T47D (cell line): ENCODE measurements at regions not wholly inside any gene's neighbourhood (a gene's known extent, or its start where the extent isn't known, plus 50 kb on each side); places are given as distances from the start of the nearest gene placed in this dataset.

Experiments used
- DNase-seq, 2 experiments: peaks; one replicate each; pipeline versions ENCODE4 v3.0.0 to v3.0.0-alpha.2; 2011 to 2012; ENCODE audit warnings: low read depth in 1 of 2, low spot score in 1 of 2
- JUND ChIP-seq: IDR thresholded peaks from 2 replicates; pipeline ENCODE4 v1.6.1; 2012; ENCODE audit warnings: low read depth
- in situ Hi-C: cut with HindIII; loops from 2 replicates; pipeline ENCODE4 v1.10.0; 2016; ENCODE audit warnings: low sequenced_read_pairs, low pct_unique_long_range_greater_than_20kb

DNA sequence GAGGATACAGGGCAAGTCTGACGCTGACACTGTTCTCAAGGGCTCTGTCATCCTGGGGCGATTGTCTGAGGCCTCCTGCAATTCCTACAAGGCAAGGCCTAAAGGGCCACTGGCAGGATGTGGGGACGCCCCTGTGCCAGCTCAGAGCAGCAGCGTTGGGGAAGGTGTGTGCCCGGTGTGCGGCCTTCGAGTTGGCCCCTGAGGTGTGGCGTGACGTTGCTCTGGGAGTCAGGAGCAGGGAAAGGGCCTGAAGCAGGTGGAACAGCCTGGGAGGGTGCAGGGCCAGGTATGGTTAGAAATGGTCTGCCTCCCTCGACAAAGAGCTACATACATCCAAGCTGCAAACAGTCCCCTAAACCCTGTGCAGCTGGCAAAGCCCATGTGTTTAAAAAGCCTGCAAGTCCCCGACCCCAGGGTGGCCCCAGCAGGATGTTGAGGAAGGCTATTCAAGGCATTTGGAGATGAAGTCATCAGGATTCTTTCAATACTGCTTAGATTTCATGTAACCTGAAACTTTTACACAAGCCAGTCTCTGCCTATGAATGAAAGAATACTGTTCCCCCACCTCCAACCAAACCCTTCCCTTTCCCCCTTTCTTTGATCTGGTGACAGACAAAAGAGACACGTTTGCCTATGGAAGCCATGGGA lies 142.5 kb upstream of the TNS3 start:
- TF ChIP-seq JUND = no peak
- DNase-seq = peak; percentile 26 to 29
- in situ Hi-C loops = no loop called here

DNA sequence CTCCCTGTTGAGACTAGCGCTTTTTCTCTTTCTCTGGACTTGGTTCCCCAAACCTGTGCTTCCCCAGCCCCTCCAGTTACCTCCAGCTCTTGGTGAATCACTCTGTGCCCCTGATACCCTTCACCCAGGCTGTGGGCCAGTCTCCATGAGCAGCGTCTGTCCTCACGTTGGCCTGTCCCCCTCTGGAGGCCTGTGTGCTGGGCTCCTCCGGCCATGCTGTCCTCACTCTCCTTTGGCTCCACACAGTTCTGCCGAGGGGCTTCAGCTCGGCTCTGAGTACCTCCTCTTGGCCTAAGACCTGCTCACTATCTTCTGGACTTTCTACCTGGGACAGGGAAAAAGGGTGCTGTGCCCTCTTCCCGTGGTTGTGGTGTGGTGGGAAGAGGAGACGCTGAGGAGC lies 140.2 kb upstream of the TNS3 start:
- in situ Hi-C loops = no loop called here
- no peak for TF ChIP-seq JUND
- DNase-seq = no peak

GRCh38 chr7:47721670-47722069 lies 139.8 kb upstream of the TNS3 start:
- no peak for TF ChIP-seq JUND
- in situ Hi-C loops = no loop called here
- DNase-seq = no peak

DNA sequence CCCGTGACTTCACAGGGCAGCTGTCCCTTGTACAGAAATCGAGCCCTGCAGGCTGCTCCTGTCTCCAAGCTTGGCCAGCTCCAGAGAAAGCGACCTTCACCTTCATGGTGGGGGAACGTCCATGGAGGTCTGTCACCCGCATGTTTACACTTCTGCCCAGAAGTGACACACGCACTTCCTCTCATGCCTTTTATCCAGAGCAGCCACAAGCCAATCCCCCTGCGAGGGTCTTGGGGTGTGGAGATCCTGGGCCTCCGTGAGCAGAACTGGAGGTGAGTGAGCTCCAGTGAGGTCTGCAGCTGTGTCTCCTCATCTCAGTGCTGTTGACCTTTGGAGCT lies 139.0 kb upstream of the TNS3 start:
- no peak for TF ChIP-seq JUND
- DNase-seq = no peak
- in situ Hi-C loops = no loop called here

DNA sequence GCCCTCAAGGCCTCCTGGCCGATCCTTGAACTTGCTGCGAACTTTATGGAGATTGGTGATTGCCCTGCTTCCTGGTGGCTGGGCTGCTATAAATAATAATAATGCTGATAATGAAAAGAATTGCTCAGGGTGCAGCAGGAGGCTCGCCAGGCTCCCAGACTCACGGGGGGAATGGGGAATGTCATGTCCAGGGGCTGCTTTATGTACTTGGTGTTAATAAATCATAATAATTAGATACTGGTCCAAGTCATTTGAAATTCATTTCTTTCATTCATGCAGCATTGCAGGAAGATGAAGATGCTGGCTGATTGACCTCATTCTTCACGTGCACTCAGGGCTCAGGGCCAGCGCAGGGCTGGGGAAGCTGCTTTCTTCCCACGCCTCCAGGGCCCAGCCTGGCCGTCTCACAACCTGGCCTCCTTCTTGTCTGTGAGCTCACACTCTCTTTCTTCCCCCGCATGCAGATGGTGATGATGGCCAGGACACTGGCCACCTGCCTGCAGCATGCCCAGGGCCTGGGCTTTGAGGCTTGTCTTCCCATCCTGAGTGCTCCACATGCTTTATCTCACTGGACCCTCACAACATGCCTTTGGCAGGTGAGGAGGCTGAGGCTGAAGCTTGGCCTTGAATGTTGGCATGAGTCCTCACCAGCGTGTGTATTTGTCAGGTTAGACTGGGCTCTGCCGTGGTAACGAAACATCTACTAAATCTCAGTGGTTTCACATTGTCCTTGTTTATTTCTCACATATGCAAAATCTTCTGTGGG lies 138.4 kb upstream of the TNS3 start:
- in situ Hi-C loops = no loop called here
- no peak for DNase-seq
- TF ChIP-seq JUND = no peak

DNA sequence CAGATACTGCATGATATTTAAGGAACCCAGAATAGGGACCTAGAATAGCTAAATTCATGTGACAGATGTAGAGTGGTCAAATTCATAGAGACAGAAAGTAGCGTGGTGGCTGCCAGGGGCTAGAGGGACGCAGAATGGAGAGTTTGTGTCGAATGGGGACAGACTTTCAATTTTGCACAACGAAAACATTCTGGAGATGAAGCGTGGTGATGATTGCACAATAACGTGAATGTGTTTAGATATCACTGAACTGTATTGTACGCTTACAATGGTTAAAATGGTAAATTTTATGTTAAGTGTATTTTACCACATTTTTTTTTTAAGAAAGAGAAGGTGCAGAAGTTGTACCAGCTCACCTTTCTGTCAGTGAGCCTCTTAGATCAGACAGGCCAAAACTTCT lies 137.8 kb upstream of the TNS3 start:
- TF ChIP-seq JUND = no peak
- in situ Hi-C loops = no loop called here
- no peak for DNase-seq

- in situ Hi-C loops = no loop called here
Observed at GRCh38 chr7:47715631-47716068, 133.7 kb upstream of the TNS3 start.

DNA sequence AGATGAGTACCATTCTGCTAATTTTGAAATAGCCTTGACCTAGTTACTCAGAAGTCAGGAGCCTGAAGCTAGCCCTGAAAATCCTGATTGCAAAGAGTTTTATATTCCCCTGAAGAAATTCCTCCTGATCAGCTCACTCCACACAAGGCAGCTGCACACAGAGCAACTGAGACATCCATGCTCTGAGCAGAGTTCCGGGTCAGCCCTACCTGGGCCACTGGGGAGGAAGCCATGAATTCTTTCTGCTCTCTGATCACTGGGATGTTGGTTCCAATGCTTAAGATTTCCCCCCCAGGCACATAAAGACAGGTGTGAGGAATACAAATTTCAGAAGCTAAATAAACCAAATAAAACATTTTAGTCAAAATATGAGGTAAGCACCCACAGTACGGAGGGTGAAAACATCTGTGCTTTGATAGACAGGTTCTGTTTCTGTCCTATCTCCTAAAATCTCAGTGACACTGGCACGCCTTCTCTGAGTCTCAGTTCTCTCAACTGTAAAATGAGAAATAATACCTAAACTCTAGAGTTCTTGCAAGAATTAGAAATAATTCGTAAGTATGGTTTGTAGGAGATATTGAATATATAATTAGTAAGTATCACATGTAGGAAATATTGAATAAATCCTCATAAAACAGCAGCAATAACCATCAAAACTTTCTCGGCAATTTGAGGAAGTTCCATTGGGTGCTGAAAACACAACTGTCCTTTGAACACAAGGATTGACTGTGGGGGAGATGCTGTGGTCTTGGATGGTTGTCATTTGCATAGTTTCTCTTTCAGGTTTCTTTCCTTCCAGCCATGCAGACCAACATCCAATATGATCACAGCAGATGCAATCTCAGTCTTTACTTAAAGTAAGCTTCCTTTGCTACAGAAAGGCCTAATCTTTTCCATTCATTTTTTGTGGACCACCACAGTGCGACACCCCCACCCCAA lies 133.0 kb upstream of the TNS3 start:
- DNase-seq = no peak
- TF ChIP-seq JUND = no peak
- in situ Hi-C loops = no loop called here

More at GRCh38 chr7:47715631-47716068, 133.7 kb upstream of the TNS3 start:
- no peak for DNase-seq
- no peak for TF ChIP-seq JUND

GRCh38 chr7:47713595-47713994 lies 131.7 kb upstream of the TNS3 start:
- no peak for DNase-seq
- in situ Hi-C loops = no loop called here
- no peak for TF ChIP-seq JUND

DNA sequence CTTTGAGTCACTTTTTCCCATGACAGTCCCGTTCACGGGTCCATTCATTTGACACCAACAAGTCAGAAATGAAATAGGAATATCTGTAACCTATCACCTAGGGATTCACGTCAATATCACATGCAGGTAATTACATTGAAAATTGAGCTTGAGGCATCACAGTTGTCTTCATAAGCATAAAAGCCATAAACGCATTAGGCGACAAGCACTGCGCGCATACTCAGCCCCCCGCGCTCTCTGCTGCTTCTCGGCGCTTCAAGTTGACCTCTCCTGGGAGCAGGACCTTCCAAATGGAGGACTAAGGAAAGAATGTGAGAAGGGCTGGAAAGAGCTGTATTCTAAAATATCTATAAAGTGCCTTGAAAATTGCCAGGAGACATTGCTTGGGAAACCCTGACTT lies 130.5 kb upstream of the TNS3 start:
- TF ChIP-seq JUND = no peak
- no peak for DNase-seq
- in situ Hi-C loops = no loop called here

DNA sequence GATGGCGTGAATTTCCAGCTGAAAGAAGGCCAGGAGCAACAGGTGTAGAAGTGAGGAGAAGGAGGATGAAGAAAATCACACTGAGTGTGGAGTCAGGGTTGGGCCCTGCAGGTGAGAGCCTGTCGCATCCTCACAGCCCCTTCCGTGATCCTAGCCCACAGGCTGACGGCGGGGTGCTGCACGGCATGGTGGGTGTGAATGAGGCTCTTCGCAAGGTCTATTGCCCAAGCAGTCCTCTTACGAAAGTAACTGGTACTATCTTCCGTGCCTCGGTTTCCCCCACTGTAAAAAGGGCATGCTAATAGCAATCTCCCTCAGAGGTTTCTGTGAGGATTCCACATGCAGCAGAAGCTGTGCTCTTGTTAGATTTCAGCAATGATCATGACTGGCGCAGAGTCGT lies 129.9 kb upstream of the TNS3 start:
- in situ Hi-C loops = no loop called here
- DNase-seq = no peak
- TF ChIP-seq JUND = no peak

DNA sequence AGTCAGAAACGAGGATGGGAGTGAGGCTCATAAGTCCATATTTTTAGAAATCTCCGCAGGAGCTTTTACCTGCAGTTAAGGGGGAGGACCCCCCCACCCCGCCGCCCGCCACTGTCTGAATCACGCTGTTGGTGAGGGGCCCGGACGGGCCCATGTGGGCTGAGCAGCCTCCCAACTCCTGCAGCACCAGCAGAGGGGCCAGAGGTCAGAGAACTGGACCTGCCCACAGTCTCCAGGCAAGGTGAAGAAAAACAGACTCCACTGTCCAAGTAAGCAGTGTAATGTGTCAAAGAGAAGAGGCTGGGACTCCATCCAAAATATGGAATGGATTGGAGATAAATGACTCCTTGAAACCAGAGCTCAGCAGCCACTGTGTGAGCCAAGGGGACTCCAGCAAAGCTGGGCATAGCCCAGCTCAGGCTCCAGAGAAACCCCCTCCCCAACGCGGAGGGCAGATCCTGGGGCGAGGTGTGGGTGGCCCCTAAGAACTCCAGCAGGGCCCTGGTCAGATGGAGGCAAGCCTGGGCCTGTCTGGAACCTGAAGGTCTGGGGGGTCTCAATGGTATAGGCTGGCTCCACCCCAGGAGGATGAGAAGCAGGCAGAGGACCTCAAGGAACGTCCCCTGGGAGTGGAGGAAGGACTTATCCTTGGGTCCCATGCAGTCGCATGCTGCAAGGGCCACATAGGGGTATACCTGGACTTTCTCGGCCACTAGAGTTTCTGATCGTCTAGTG lies 128.5 kb upstream of the TNS3 start:
- no peak for DNase-seq
- in situ Hi-C loops = no loop called here

More for the DNA sequence above, 128.5 kb upstream of the TNS3 start:
- TF ChIP-seq JUND = no peak
